Brain pericyte (primary cell): ENCODE measurements at regions not wholly inside any gene's neighbourhood (a gene's known extent, or its start where the extent isn't known, plus 50 kb on each side); places are given as distances from the start of the nearest gene placed in this dataset.
"Not testable (repeated sequence)": the region's sequence is repeated elsewhere in the genome, so short reads cannot be mapped to it uniquely, and the experiment has no call there.

ENCODE experiments used
- DNase-seq: peaks from one replicate; pipeline ENCODE4 v3.0.0-alpha.2; 2012; ENCODE audit warnings: low read depth, low spot score

DNA sequence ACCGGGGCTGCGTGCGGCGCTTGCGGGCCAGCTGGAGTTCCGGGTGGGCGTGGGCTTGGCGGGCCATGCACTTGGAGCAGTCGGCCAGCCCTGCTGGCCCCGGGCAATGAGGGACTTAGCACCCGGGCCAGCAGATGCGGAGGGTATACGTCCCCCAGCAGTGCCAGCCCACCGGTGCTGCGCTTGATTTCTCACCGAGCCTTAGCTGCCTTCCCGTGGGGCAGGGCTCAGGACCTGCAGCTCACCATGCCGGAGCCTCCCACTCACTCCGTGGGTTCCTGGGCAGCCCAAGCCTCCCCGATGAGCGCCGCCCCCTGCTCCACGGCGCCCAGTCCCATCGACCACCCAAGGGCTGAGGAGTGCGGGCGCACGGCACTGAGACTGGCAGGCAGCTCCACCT, 51.4 kb upstream of the INPP4B start:
- not testable (repeated sequence) for DNase-seq

DNA sequence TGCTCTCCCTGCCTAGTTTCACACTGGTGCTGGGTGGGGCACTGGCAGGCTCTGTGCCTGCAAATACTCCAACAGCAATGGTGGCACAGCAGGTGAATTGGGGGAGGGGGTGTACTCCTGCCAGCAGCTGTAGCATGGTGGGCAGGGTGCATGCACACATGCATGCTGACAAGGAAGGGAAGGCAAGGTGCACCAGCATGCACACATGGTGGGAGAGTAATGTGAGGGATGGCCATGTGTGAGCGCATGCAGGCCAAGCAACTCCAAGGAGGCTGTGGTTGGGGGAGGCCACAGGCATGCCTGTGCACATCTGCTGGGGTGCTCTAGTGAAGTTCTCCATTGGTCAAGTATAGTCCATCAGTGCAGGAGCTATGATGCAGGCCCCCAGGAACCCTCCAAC, 54.5 kb upstream of the INPP4B start:
- DNase-seq, result no peak

DNA sequence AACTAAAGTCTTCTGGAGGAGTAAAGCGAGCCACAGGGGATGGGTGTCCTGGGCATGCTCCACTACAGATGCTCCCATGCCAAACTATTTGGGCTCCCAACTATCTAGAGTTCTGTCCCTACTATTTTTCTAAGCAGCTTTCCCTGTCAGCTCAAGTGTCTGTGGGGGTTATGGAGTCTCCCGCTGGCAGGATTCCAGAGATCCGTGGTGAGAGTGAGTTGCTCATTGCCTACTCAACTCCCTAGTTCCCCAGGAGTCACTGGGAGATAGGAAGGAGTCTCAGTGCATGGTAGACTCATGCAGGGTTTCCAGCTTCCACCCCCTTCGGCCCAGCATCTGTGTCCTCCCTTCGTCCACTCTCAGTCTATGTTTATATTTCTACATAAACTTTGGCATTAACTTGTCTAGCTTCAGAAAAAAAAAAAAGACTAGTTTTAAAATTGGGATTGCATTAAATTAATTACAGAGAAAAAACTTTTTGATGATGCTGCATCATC, 55.1 kb upstream of the INPP4B start:
- DNase-seq, result no peak

DNA sequence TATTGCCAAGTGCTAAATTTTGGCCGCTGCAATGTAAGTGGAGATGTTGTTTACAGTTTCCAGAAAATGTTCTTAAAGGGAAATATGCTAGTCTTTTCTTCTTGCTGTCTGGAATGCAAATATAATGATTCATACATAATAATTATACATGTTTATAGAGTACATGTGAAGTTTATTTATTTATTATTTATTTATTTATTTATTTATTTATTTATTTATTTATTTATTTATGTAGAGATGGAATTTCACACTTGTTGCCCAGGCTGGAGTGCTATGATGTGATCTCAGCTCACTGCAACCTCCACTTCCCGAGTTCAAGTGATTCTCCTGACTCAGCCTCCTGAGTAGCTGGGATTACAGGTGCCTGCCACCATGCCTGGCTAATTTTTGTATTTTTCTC, 57.5 kb upstream of the INPP4B start:
- not testable (repeated sequence) for DNase-seq

DNA sequence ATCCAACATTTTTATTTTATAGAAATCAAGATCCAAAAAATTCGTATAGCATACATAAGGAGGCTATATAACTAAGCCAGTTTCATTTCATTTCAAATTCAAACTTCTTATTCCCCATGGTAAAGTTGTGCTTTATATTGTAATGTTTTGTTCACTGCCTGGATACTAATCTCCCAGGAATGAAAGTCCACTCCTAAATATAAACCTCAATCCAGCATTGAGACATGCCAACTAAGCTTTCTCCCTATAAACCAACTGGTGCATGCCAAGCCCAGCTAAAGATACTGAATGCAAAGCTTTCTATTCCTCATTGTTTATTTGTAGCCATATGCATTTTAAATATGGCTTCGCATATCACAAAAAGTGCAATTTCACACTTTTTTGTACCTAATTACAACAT, 63.8 kb upstream of the INPP4B start:
- DNase-seq, result no peak

DNA sequence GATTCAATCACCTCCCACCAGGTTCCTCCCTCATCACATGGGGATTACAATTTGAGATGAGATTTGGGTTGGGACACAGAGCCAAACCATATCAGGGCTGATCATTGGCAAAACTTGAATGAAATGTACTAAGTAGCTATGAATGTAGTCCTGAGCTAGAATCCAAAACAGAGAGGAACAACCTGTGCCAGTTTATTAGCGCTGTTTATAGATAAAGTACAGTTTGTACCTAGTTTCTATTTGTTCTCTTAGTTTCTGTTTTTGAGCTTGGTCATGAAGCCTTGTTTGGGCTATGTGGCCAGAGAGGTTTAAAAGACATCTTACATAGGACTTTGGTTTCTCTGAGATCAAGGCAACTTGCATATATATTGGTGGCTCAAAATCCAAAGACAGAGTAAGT, 66.9 kb upstream of the INPP4B start:
- DNase-seq, result no peak

DNA sequence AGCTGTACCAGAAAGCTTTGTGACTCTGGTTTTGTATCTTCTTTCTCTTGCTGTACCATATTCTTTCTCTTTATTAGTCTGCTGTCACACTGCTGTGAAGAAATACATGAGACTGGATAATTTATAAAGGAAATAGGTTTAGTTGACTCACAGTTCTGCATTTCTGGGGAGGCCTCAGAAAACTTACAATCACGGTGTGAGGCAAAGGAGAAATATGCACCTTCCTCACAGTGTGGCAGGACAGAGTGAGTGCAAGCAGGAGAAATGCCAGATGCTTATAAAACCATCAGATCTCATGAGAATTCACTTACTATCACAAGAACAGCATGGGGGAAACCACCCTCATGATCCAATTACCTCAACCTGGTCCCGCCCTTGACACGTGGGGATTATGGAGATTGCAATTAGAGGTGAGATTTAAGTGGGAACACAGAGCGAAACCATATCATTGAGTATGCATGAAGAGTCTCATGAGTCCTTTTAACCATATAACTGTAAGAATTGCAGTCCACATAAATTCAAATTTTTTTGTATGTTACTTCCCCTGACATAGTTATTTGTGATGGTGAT, 67.4 kb upstream of the INPP4B start:
- no peak for DNase-seq

DNA sequence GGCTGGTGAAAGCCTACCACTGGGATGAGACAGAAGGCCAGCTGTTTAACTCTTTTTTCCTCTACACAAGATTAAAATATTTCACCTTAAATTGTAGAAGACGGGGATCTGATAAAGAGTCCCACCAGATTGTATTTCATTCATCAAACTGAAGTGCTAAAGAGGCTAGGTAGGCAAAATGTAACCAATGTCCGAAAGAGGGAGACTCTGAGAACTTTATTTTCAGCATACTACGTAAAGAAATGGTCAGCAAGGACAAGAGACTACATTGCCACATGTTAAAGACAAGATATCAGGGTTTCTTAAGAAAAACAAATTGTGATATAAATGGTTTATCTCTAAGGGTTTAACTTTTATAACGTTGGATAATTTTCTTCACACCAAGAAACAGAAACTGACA, 71.6 kb upstream of the INPP4B start:
- DNase-seq, result no peak

DNA sequence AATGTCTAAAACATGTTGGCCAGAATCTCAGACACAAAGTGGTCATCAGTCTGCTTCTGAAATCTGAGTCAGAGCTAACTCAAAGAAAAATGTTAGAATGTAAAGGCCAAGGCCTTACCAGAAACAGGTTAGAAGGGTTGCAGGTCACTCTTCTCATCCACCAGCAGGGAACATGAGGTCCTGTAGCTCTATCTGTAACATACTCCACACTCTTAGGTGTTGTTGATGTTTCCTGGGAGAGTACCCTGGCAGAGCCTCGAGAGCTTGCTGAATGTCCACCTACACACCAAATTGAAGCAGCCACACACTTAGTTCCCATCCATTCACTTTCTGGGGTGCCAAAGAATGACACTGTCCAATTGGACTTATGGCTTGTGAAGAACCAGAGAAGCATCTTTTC, 76.6 kb upstream of the INPP4B start:
- DNase-seq, result no peak

DNA sequence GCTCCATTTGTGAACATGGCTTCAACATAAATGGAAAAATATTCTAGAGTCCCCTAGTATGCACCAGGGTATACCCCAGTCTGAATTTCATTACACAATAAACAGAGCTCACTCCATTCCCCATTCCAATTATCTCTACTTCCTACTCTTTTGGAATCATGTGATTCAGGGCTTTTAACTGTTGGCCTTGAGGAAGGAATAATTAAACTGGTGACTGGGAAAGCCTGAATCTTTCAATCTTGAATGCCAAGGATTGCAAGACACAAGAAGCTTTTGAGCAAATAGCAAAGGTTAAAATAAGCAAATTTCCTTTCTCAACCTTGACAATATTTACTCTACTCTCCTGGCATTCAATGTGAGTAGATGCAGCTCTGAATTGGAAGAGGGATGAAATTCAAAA, 77.5 kb upstream of the INPP4B start:
- no peak for DNase-seq

DNA sequence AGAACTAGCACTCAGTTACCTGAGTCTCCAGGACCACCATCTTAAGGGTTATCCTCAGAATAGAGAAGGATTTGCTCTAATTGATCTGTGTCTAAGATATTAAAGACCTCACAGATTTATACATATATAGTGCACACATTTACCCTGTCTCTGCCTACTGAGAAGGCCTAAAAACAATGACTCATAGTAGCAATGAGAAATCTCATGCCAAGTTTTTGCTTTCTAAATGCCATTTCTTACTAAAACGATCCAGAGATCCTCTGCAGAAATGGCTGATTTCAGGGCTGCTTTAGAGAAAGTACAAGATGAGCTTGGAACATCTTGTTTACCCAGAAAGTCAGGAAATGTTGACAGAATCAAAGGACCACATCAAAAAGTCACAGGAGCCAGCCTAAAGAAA, 79.1 kb upstream of the INPP4B start:
- no peak for DNase-seq

DNA sequence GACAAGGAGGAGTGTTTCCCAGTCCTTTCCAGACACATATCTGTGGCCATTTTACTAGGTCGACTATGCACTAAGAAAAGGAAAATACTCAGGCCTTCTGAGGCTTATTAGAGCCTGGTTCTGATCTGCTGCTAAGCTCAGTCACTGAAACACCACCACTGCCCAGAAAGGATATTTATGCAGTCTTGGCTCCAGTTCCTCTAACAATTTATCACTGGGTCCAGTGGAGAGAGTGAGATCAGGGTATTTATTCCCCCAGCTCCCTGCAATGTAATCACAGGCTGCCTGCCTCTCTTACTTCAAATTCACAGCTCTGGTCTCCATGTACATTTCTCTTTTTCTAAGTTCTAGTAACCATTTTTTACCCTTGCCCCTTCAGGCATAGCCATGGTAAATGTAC, 81.6 kb upstream of the INPP4B start:
- DNase-seq, result no peak

DNA sequence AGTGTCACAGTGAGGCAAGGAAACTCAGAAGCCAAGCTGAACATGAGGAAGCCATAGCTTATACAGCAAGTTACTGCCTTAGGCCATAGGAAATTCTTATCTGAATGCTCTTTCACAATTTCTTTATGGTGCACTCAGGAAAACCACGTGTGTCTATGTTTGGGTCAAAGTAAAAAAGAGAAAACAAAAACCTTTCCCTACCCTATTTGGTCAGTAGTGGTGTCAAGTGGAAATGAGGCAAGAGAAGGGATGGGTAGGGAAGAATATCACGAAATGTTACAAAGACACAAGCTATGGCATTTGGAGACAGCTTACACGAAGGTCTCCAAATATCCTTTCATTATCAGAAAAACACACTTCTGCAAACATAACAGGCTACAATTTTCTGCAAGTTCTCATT, 83.4 kb upstream of the INPP4B start:
- no peak for DNase-seq

DNA sequence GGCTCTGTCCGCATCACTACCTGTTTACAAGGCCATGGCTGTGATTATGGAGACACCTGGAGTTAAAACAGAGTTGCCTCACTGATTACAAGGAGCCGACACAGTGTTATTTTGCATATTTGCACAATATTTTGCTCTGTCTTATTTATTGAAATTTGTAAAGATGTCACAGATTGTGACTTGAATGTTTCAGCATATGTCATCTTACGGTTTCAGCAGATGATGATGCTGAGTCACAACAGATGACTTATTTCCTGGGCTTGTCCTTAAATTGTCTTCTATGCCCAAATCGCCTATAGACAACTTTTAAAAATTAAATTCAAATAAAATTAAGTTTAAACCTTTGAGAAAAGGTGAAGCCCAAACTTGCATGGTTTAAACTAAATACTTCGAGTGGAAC, 87.1 kb upstream of the INPP4B start:
- DNase-seq, result no peak

DNA sequence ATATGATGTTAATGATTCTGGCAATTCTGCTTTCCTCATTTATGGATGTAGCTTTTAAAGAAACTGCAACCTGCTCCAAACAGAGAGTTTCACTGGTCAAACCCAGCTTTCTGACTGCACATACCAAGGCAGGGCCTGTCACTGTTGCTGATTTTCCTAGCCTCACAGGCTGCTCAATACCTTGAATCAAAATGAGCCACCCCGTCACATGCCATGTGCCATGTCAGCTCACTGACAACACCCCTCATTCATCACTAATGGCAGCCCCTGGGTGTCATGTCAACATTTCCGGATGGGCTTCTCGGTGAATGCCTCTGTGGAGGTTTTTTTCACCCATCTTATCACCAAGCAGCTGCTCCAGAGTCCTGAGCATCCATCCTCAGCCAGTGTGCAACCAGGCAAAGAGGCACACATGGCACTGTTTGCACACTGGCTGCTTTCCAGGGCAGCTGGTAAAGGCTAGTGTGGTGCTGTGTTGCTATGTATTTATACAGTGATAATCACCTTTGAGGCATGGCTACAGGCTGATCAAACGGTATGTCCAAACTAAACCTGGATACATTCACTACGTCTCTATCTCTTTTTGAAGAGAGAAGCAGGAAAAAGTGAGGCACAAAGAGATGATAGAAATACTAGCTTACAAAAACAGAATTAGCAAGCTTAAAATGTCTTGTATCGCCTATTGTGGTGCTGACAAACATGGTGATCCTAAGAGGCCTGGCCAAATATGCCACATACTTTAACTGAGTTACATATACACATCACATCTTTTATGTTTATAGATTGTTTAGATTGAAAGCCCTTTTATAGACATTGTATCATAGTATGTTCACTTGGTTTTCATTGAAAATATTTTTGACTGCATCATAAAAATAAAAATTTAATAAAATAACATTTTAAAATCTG, 94.6 kb upstream of the INPP4B start:
- no peak for DNase-seq

DNA sequence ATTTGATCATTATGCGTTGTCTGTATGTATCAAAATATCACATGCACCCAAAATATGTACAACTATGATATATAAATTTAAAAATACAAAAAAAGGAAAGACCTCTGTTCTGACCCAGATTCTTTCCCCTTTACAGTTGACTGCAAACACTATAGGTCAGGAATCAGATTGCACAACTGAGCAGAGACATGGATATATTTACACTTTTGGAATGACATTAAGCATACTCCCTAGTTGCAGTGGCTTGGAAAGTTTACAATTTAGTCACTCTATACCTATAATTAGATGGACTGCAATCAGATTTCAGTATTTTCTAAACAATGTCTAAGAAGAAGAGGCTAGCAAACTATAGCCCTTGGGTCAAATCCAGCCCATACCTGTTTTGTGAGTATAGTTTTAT, 98.5 kb upstream of the INPP4B start:
- no peak for DNase-seq

DNA sequence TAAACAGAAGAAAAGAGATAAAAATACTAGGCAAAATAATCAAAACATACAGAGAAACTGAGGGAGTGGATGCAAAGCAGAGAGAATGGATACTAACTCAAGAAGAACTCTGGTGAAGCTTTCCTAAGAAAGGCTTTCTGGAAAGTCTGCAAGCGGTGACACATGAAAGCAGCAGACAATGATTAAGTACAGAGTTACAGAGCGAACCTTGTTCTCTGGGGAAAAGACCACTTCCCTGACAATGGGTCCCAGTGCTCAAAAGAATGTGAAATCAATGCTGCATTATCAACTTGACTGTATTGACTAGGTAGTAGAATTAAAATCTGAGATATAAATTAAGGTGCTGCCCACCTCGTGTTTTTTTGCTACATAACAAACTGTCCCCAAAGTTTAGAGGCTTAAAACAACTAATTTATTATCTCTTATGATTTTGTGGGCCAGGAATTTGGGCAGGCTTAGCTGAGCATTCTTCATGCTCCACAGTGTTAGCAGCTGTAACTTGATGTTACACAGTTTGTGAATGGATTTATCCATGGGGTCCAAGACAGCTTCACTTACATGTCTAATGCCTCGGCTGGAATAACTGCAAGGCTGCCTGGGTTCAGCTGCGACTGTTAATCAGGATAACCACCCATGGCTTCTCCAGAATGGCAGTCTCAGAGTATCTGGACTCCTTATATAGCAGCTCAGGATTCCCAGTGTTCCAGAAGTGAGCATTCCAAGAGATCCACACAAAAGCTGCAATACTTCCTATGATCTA, 106.9 kb upstream of the INPP4B start:
- no peak for DNase-seq

DNA sequence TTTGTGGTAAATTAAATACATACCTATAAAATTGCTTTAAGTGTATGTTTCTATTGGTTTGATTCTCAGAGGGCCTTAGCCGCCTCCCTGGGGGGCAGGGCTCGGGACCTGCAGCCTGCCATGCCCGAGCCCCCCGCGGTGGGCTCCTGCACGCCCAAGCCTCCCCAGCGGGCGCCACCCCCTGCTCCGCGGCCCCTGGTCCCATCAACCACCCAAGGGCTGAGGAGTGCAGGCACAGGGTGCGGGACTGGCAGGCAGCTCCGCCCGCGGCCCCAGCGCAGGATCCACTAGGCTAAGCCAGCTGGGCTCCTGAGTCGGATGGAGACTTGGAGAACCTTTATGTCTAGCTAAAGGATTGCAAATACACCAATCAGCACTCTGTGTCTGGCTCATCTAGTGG, 108.3 kb upstream of the INPP4B start:
- DNase-seq, result no peak

DNA sequence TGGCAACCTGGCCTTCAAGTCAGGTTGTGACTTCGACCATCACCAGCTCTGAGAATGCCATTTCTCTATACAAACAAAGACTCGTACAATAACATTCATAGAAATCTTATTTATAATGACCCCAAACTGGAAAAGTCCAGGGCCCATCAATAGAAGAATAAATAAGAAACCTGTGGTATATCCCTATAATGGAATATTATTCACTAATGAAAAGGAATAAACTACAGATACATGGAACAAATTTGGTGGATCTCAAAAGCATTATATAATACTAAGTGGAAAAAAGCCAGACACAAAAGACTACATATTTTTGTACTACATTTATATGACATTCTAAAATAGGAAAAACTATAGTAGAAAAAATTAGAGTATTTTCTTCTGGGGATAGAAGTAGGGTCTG, 109.4 kb upstream of the INPP4B start:
- no peak for DNase-seq

DNA sequence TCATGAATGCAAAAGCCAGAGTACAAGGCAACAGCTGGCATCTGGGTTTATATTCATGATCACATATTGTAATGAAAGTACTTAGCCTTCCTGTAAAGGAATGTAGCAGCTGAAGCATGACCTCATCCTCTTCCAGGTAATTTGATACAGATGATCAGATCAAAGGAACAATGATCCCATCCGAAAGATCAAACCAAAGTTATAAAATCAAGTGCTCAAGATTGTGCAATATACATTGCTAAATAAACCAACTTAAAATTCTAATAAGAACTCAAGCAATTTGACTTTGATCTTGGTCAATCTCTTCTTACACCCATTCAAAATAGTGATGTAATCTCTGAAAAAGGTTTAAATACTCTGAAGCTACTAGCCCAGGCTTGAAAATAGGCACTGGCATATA, 113.1 kb upstream of the INPP4B start:
- no peak for DNase-seq

DNA sequence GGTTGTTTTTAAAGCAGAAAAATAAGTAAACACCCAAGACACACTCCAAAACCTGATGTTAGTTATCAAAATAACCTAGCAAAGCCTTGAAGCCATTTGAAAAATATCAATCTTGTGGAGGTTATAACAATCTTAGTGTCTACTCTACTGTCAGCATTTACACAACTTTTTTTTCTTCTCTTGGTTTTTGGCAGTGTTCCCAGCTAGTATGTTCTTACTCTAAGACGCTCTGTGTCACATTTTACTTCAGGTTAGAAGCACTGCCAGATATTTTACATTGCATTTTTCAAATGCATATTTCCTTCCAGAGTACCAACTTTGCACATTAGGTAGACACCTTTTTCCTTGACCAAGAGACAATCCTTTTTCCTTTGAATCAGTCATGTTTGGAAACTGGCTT, 114.0 kb upstream of the INPP4B start:
- no peak for DNase-seq

DNA sequence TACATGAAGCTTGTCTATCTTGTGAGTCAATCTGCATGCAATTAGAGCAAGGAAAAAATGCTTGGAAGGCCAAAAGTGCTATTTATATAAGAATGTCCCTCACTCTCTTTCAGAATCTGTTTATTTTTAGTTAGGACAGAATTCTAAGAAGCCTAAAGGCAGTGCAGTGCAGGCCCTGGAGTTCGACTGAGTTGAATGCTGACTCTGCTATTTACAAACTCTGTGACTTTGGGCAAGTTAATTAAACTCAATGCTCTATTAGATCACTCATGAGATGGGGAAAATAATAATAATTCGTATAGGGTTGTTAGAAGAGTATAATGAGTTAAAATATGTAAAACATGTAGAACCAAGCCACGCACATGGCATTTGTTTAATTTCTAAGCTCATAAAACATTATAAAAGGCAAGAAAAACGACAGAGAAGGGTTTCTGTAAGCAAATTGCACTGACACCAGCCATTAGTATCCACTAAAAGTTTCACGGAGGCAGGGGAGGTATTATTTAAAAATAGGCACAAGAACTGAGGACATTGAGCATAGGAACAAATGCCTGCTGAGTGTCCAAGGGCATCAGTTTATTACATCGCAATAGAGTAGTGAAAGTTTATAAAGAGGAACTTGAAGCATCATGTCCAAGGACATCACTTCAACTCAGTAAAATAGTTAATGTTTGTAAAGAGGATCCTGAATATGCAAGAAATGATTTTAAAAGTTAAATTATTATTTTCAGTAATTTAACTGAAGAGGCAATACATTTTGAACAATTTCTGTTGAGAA, 115.0 kb upstream of the INPP4B start:
- DNase-seq, result no peak
